Epithelial cell of esophagus (primary cell): ENCODE measurements at regions not wholly inside any gene's neighbourhood (a gene's known extent, or its start where the extent isn't known, plus 50 kb on each side); places are given as distances from the start of the nearest gene placed in this dataset.
A peak's percentile ranks its signal among the peaks of the same experiment; 100 is the strongest.

Source experiments
- DNase-seq: peaks from one replicate; pipeline ENCODE4 v3.0.0; 2010; ENCODE audit warnings: low read depth
- H3K4me3 ChIP-seq: 2 replicates; pipeline ENCODE4 v1.5.1; 2011; ENCODE audit warnings: mild to moderate bottlenecking, low read length, control low read depth
- TF ChIP-seq, protein P1 (sequence below): IDR thresholded peaks from 2 replicates; pipeline ENCODE4 v1.5.1; 2011; ENCODE audit warnings: low read depth, mild to moderate bottlenecking, low read length, control low read depth, inconsistent platforms; ENCODE audit not compliant: insufficient read depth; ENCODE audit errors: missing control alignments

- TF ChIP-seq, protein P1, sequence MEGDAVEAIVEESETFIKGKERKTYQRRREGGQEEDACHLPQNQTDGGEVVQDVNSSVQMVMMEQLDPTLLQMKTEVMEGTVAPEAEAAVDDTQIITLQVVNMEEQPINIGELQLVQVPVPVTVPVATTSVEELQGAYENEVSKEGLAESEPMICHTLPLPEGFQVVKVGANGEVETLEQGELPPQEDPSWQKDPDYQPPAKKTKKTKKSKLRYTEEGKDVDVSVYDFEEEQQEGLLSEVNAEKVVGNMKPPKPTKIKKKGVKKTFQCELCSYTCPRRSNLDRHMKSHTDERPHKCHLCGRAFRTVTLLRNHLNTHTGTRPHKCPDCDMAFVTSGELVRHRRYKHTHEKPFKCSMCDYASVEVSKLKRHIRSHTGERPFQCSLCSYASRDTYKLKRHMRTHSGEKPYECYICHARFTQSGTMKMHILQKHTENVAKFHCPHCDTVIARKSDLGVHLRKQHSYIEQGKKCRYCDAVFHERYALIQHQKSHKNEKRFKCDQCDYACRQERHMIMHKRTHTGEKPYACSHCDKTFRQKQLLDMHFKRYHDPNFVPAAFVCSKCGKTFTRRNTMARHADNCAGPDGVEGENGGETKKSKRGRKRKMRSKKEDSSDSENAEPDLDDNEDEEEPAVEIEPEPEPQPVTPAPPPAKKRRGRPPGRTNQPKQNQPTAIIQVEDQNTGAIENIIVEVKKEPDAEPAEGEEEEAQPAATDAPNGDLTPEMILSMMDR, result no peak
- no peak overlapping the region for H3K4me3 ChIP-seq
- no peak for DNase-seq
Measured at GRCh38 chr2:235194836-235195235, 243.0 kb downstream of the SH3BP4 start.

DNA sequence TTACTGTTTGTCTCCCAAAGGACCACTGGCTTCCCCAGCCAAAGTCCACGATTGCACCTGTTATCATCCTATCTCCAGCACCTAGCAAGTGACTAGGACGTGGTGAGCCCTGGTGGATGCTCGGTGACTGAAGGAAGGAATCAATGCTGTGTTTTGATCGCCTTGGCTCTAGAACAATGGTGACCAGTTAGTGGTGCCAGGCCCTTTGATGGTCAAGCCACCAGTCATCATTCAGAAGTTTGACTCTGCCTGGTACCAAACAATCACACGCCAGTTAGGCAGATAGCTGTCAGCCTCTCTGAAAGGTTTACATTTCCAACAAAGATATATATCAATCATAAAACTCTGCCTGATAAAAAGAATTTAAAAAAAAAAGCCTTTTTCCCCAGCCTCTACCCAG is 244.1 kb downstream of the SH3BP4 start:
- TF ChIP-seq, protein P1, result no peak
- no peak for DNase-seq
- no peak overlapping the region for H3K4me3 ChIP-seq

DNA sequence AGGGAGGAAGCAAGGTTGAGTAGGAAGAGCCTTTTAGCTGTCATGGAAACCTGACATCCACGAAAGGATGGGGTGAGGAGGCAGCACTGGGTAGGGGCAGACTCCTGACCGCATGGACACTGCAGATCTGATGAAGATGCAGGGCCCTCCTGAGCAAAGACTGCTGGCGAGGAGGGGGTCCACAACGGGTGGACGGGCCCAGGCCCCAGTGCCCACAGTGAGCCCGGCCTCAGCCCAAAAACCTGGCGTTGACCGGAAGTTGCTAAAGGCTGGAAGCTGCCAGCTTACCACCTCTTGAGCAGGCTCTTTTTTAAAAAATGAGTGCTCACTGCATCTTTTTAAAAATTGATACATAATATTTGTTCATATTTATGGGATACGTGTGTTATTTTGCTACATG is 247.3 kb downstream of the SH3BP4 start:
- TF ChIP-seq, protein P1, result no peak

GRCh38 chr2:235200216-235200615 is 248.4 kb downstream of the SH3BP4 start:
- DNase-seq, result no peak
- TF ChIP-seq, protein P1, result no peak
- no peak overlapping the region for H3K4me3 ChIP-seq

More for the DNA sequence above, 247.3 kb downstream of the SH3BP4 start:
- H3K4me3 ChIP-seq, result no peak overlapping the region
- DNase-seq, result no peak

GRCh38 chr2:235201756-235202155 is 249.9 kb downstream of the SH3BP4 start:
- DNase-seq, result peak; percentile 19
- TF ChIP-seq, protein P1, result no peak
- H3K4me3 ChIP-seq, result no peak overlapping the region

- TF ChIP-seq, protein P1, result no peak
- no peak for DNase-seq
- no peak overlapping the region for H3K4me3 ChIP-seq
Measured at GRCh38 chr2:235204948-235205347, 253.1 kb downstream of the SH3BP4 start.

DNA sequence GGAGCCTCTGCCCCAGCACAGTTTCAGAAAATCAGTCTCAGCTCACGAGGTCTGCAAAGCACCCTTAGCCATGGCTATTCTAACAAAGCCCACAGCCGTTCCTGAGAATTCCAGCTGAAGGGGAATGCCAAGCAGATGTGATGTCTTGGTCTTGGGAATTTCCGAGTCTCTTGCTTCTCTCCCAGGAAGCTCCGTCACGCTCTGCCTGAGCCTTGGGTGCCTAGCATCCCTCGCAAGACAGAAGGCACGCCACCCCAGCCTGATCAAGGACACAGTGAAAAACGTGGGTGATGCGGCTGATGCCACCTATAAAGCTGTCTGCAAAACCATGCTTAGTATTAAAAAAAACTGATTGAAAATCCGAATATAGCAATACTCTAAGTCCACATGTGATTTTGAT is 254.6 kb downstream of the SH3BP4 start:
- H3K4me3 ChIP-seq, result no peak overlapping the region
- TF ChIP-seq, protein P1, result no peak
- DNase-seq, result no peak
